LNCaP clone FGC (cell line): ENCODE measurements at regions not wholly inside any gene's neighbourhood (a gene's known extent, or its start where the extent isn't known, plus 50 kb on each side); places are given as distances from the start of the nearest gene placed in this dataset.

Experiments used
- DNase-seq: peaks from one replicate; pipeline ENCODE4 v3.0.0-alpha.2; 2011; ENCODE audit warnings: low read depth
- H3K4me3 ChIP-seq: 2 replicates; pipeline ENCODE4 v1.5.1; 2011; ENCODE audit warnings: mild to moderate bottlenecking, low read depth, low read length, control low read depth
- TF ChIP-seq, protein P1 (sequence below): IDR thresholded peaks from 2 replicates; pipeline ENCODE4 v1.5.1; 2012; ENCODE audit warnings: mild to moderate bottlenecking; ENCODE audit not compliant: control insufficient read depth, insufficient read depth; ENCODE audit errors: extremely low read depth

DNA sequence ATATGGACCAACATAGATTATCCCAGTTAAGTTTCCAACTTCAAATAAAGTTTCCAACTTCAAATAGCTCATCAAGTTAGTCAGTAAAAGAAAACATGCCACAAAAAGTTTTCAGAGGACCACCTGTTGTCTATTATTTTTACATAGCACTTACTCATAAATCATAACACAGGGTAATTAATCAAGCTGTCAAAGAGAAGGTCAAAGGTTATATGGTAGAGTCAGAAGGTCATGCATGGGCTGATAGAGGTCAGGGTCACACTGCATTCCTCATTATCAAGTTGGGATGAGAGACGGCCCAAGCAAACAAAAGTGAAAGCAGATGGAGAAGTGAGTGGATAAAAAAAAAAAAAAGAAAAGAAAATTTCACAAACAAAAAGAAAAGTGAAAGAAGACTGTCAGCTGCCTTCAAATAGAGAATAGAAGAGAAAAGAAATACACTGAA is 145.5 kb upstream of the POU5F2 start:
- DNase-seq = no peak
- TF ChIP-seq, protein P1, sequence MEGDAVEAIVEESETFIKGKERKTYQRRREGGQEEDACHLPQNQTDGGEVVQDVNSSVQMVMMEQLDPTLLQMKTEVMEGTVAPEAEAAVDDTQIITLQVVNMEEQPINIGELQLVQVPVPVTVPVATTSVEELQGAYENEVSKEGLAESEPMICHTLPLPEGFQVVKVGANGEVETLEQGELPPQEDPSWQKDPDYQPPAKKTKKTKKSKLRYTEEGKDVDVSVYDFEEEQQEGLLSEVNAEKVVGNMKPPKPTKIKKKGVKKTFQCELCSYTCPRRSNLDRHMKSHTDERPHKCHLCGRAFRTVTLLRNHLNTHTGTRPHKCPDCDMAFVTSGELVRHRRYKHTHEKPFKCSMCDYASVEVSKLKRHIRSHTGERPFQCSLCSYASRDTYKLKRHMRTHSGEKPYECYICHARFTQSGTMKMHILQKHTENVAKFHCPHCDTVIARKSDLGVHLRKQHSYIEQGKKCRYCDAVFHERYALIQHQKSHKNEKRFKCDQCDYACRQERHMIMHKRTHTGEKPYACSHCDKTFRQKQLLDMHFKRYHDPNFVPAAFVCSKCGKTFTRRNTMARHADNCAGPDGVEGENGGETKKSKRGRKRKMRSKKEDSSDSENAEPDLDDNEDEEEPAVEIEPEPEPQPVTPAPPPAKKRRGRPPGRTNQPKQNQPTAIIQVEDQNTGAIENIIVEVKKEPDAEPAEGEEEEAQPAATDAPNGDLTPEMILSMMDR = no peak
- no peak overlapping the region for H3K4me3 ChIP-seq

DNA sequence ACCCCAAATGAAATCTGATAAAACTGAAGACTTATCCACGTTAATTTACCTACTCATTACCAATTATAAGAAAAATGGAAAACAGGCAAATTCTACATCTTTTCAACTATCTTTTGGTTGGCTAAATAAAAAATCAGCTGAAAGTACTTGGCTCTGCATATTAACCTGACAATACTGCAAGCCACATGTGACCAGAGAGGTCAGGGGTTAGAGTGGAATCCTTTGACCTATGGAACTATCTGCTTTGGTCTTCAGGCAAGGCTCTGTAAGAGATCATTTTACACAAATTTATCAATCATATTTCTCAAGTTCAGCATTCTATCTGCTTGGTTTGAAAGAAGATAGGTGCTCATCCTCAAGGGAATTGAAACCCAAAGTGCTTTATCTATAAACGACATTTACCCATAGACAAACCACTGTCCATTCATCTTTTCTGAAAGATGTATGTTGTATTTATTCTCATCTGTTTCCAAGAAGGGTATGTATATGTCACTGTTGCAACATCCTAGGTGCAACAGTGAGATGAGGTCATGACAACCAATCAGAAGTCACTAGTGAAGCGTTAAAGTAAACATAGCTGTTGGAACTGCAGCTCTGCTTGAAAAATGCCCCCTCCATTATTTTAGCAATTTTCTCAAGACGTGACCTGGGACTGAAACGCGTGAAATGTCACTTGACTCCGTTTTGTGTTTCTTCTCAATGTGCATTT is 144.9 kb upstream of the POU5F2 start:
- no peak overlapping the region for H3K4me3 ChIP-seq
- TF ChIP-seq, protein P1 = no peak
- DNase-seq = no peak

DNA sequence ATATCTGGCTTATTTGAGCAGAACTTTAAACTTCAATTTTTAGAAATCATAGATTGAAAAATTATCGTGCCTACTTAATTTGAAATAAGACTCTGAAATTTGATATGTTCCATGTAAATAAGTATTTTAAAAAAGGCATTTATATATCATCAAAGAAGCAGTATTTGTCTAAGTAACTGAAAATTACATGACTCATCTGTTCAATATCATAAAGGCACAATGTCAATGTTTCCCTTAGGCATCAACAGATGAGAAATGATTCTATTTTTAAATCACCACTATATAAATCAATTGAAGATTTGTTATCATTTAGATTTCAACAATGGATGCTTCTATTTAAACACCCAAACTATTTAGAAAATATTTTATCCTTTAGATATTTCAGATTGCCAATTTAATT is 142.9 kb upstream of the POU5F2 start:
- TF ChIP-seq, protein P1 = no peak
- no peak for DNase-seq
- no peak overlapping the region for H3K4me3 ChIP-seq

DNA sequence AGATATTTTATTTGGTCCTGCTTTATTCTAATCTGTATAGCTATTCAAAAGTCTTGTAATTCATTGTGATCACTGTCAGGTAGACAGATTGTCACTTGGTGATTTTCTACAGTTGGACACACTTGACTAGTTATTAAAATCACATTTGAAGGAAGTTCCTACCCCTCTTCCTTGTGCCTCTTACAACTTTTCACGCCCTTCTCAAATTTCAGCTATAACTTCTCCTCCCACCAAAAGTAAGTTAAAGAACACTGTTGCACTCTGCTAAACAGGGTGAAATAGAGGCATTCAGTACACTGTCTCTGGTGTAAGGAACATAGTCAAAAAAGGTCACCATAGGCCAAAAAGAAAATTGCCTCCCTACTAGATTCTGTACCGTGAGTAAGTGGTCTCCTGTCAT is 142.1 kb upstream of the POU5F2 start:
- H3K4me3 ChIP-seq = no peak overlapping the region
- DNase-seq = no peak
- TF ChIP-seq, protein P1 = no peak

DNA sequence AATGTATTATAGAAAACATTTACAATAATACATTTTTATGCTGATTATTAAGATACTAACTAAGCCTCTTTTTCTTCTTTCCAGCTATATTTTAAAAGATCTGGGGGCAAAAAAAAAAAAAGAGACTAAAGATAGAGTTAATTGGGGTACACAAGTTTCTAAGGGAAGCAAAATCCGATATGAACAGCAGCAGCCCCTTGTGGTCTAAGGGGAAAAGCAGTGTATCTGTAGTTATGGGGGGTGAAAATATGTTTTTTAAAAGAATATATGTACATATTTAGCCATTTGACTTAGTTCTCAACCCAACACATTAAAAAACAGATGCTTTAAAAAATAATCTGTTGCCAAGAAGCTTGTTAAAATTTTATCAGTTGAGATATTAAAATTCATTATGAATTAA is 134.3 kb upstream of the POU5F2 start:
- TF ChIP-seq, protein P1 = no peak
- no peak for DNase-seq
- no peak overlapping the region for H3K4me3 ChIP-seq

DNA sequence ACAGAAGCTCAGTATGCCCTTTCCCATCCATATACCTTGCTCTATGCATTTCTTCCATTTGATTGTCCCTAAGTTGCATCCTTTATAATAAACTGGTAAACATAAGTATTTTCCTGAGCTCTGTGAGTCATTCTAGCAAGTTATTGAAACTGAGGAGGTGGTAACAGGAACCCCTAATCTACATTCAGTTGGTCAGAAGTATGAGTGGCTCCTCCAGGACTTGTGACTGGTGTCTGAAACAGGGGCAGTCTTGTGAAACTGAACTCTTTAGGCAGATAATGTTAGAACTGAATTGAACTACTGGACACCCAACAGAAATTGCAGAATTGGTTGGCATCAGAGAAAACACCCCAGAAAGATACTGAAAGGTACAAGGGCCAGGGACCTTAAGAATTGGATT is 133.1 kb upstream of the POU5F2 start:
- no peak overlapping the region for H3K4me3 ChIP-seq
- TF ChIP-seq, protein P1 = no peak
- DNase-seq = no peak

DNA sequence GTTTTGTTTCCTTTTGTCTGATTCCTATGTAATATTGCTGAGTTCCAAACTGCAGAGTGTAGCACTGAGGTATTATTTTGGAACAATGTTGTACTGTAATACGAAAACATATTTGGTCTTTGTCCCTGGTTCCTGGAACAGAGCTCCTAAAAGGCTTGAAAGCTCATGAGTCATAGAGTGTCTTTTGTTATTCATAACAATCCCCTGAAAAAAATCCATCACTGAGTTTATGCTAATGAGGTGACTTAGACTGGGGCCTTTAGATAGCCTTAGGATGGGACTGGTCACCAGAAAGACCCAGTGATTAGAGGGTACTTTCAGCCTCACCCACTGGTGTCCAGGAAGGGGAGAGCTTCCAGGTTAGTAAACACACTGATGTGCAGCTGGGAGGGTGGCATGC is 132.7 kb upstream of the POU5F2 start:
- DNase-seq = no peak
- TF ChIP-seq, protein P1 = no peak
- H3K4me3 ChIP-seq = no peak overlapping the region
